ENCODE measurements at regions not wholly inside any gene's neighbourhood (a gene's known extent, or its start where the extent isn't known, plus 50 kb on each side); places are given as distances from the start of the nearest gene placed in this dataset.

DNA sequence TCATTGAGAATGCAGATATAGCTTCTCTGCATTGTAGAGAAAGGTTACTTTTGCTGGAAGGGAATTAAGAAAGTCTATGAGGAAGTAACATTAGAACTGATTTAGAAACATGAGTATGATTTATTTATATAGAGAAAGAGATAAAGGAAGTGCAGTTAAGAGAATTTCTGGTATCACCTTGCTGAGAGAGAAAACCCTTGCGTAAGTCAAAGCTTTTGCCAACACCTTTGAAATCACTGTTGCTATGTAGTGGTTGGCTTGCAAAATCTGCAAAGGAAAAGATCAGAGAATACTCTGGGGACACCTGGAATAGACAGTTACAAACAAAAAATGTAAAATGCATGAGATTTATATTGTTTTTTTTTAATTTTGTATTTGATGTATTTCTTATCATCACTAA lies 137.3 kb upstream of the RXFP1 start:
- CTCF ChIA-PET: interaction anchor here (1.0 to 1.5 kb wide), 4 partner anchors 10 to 118 kb away, joined by 3 to 4 read pairs (median 3); no protein-coding TSS in a partner anchor
- TF ChIP-seq POLR2A (IDR thresholded peaks at IDR 0.05; ENCODE audit: low read depth, low read length) (no peak), JUN (IDR thresholded peaks at IDR 0.05; ENCODE audit: borderline replicate concordance, insufficient read depth, insufficient read length, low read depth) (no peak), EZH2 (IDR thresholded peaks at IDR 0.05; ENCODE audit: borderline replicate concordance, low read depth, low read length, severe bottlenecking) (no peak)
- TF ChIP-seq, protein P1, sequence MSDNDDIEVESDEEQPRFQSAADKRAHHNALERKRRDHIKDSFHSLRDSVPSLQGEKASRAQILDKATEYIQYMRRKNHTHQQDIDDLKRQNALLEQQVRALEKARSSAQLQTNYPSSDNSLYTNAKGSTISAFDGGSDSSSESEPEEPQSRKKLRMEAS (IDR thresholded peaks at IDR 0.05; ENCODE audit: insufficient read depth, insufficient read length): no peak

GRCh38 chr4:158395343-158395742 lies 126.3 kb upstream of the RXFP1 start:
- no peak overlapping the region for H3K4me3 ChIP-seq (replicated peaks in 1 of 3; ENCODE audit: insufficient read depth in 1 of 3, low read depth in 1 of 3, low read length in 3 of 3)
- no peaks in the 10 kb centered on the region for H3K4me1 ChIP-seq (ENCODE audit: control insufficient read depth, extremely low read depth, insufficient read depth, low read length)
- H3K27me3 ChIP-seq (ENCODE audit: control insufficient read depth in 2 of 2, insufficient read depth in 2 of 2, low read length in 2 of 2): no peaks in the 10 kb centered on the region
- H3K79me2 ChIP-seq (ENCODE audit: control insufficient read depth, insufficient read depth, low read length): no peaks in the 10 kb centered on the region
- FAIRE-seq (no peak), DNase-seq (ENCODE audit: low read depth, low spot score) (no peak)
- BruUV-seq (replicated peaks): no TSS peak
- no peak overlapping the region for H2AFZ ChIP-seq (ENCODE audit: low read depth, low read length)
- dilution Hi-C loops (cut with MboI; ENCODE audit: extremely low pct_ligation_motif_present, low sequenced_read_pairs) (no loop called here), intact Hi-C loops (cut with micrococcal nuclease) (no loop called here)
- no peaks in the 10 kb centered on the region for H3K9me1 ChIP-seq (replicated peaks; ENCODE audit: control insufficient read depth, extremely low read depth, insufficient read depth, low read length)
- no peaks in the 10 kb centered on the region for H3K9me3 ChIP-seq (replicated peaks; ENCODE audit: control insufficient read depth, insufficient read depth, low read length)
- no peaks in the 10 kb centered on the region for H3K36me3 ChIP-seq (ENCODE audit: control insufficient read depth in 2 of 2, extremely low read depth in 1 of 2, insufficient read depth in 2 of 2, low read length in 2 of 2)
- ChIA-PET CTCF (no interaction called here), POLR2A (no interaction called here)
- TF ChIP-seq EZH2 (IDR thresholded peaks at IDR 0.05; ENCODE audit: borderline replicate concordance, low read depth, low read length, severe bottlenecking) (no peak), JUN (IDR thresholded peaks at IDR 0.05; ENCODE audit: borderline replicate concordance, insufficient read depth, insufficient read length, low read depth) (no peak), FOS (IDR thresholded peaks at IDR 0.05; ENCODE audit: borderline replicate concordance, insufficient read depth, low read length) (no peak), GATA2 (IDR thresholded peaks at IDR 0.05; ENCODE audit: insufficient read depth, insufficient read length, low read depth, low read length) (no peak), MYC (IDR thresholded peaks at IDR 0.05; ENCODE audit: low read depth, low read length) (no peak), POLR2AphosphoS5 (IDR thresholded peaks at IDR 0.05; ENCODE audit: insufficient read depth, low read depth, low read length) (no peak), POLR2A (IDR thresholded peaks at IDR 0.05; ENCODE audit: low read depth, low read length) (no peak)
- TF ChIP-seq, protein P2, sequence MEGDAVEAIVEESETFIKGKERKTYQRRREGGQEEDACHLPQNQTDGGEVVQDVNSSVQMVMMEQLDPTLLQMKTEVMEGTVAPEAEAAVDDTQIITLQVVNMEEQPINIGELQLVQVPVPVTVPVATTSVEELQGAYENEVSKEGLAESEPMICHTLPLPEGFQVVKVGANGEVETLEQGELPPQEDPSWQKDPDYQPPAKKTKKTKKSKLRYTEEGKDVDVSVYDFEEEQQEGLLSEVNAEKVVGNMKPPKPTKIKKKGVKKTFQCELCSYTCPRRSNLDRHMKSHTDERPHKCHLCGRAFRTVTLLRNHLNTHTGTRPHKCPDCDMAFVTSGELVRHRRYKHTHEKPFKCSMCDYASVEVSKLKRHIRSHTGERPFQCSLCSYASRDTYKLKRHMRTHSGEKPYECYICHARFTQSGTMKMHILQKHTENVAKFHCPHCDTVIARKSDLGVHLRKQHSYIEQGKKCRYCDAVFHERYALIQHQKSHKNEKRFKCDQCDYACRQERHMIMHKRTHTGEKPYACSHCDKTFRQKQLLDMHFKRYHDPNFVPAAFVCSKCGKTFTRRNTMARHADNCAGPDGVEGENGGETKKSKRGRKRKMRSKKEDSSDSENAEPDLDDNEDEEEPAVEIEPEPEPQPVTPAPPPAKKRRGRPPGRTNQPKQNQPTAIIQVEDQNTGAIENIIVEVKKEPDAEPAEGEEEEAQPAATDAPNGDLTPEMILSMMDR (IDR thresholded peaks at IDR 0.05; ENCODE audit: extremely low read depth in 1 of 2, insufficient read depth in 1 of 2, low read depth in 1 of 2, low read length in 2 of 2): no peak
- TF ChIP-seq, protein P1 (IDR thresholded peaks at IDR 0.05; ENCODE audit: insufficient read depth, insufficient read length): no peak
- H3K9ac ChIP-seq (replicated peaks; ENCODE audit: extremely low read depth, insufficient read depth, low read length): no peak overlapping the region
- H3K27ac ChIP-seq (ENCODE audit: insufficient read depth, low read depth, low read length): no peak overlapping the region
- H3K4me2 ChIP-seq (ENCODE audit: insufficient read depth, low read length): no peak overlapping the region
- H4K20me1 ChIP-seq (replicated peaks; ENCODE audit: control insufficient read depth, extremely low read depth, insufficient read depth, low read length): no peaks in the 10 kb centered on the region

More for the DNA sequence above, 137.3 kb upstream of the RXFP1 start:
- Histone ChIP-seq H3K9me1 (replicated peaks; ENCODE audit: control insufficient read depth, extremely low read depth, insufficient read depth, low read length) (no peaks in the 10 kb centered on the region), H3K9me3 (replicated peaks; ENCODE audit: control insufficient read depth, insufficient read depth, low read length) (no peaks in the 10 kb centered on the region), H3K4me1 (ENCODE audit: control insufficient read depth, extremely low read depth, insufficient read depth, low read length) (no peaks in the 10 kb centered on the region), H3K4me3 (replicated peaks in 1 of 3; ENCODE audit: insufficient read depth in 1 of 3, low read depth in 1 of 3, low read length in 3 of 3) (no peak overlapping the region), H3K27ac (ENCODE audit: insufficient read depth, low read depth, low read length) (no peak overlapping the region), H2AFZ (ENCODE audit: low read depth, low read length) (no peak overlapping the region), H4K20me1 (replicated peaks; ENCODE audit: control insufficient read depth, extremely low read depth, insufficient read depth, low read length) (no peaks in the 10 kb centered on the region), H3K9ac (replicated peaks; ENCODE audit: extremely low read depth, insufficient read depth, low read length) (no peak overlapping the region), H3K36me3 (ENCODE audit: control insufficient read depth in 2 of 2, extremely low read depth in 1 of 2, insufficient read depth in 2 of 2, low read length in 2 of 2) (no peaks in the 10 kb centered on the region), H3K27me3 (ENCODE audit: control insufficient read depth in 2 of 2, insufficient read depth in 2 of 2, low read length in 2 of 2) (no peaks in the 10 kb centered on the region), H3K79me2 (ENCODE audit: control insufficient read depth, insufficient read depth, low read length) (no peaks in the 10 kb centered on the region), H3K4me2 (ENCODE audit: insufficient read depth, low read length) (no peak overlapping the region)
- intact Hi-C loops (cut with micrococcal nuclease): no loop called here
- FAIRE-seq (no peak), DNase-seq (ENCODE audit: low read depth, low spot score) (no peak)
- POLR2A ChIA-PET: no interaction called here
- dilution Hi-C loops (cut with MboI; ENCODE audit: extremely low pct_ligation_motif_present, low sequenced_read_pairs): no loop called here
- no TSS peak for BruUV-seq (replicated peaks)
